Gastrocnemius medialis (tissue), 4 donors: ENCODE measurements at regions not wholly inside any gene's neighbourhood (a gene's known extent, or its start where the extent isn't known, plus 50 kb on each side); places are given as distances from the start of the nearest gene placed in this dataset.
"Not testable (repeated sequence)": the region's sequence is repeated elsewhere in the genome, so short reads cannot be mapped to it uniquely, and the experiment has no call there.

Source experiments
- CTCF ChIP-seq, 5 experiments: fragments of 450-650 bp in 3 of 5; fragments of 200-600 bp in 2 of 5; sonication (generic) in 2 of 5; IDR thresholded peaks in 4 of 5; conservative IDR thresholded peaks in 1 of 5; 1 replicate in 4 of 5; 2 replicates in 1 of 5; pipeline ENCODE4 v1.5.1; 2016 to 2019; ENCODE audit warnings: antibody characterized with exemption in 5 of 5, mild to moderate bottlenecking in 3 of 5, moderate library complexity in 3 of 5
- POLR2A ChIP-seq, 2 donors: fragments of 450-650 bp; IDR thresholded peaks; one replicate each; pipeline ENCODE4 v1.6.1; 2017; ENCODE audit warnings: antibody characterized with exemption in 2 of 2, mild to moderate bottlenecking in 2 of 2, moderate library complexity in 2 of 2

- not testable (repeated sequence) for TF ChIP-seq CTCF (IDR thresholded peaks at IDR 0.05 in 4 of 5, conservative IDR thresholded peaks at IDR 0.05 in 1 of 5); POLR2A (IDR thresholded peaks at IDR 0.05)
These were observed 112.4 kb upstream of the ZNF184 start for GRCh38 chr6:27585316-27585715.
